ENCODE measurements at regions not wholly inside any gene's neighbourhood (a gene's known extent, or its start where the extent isn't known, plus 50 kb on each side); places are given as distances from the start of the nearest gene placed in this dataset.

DNA sequence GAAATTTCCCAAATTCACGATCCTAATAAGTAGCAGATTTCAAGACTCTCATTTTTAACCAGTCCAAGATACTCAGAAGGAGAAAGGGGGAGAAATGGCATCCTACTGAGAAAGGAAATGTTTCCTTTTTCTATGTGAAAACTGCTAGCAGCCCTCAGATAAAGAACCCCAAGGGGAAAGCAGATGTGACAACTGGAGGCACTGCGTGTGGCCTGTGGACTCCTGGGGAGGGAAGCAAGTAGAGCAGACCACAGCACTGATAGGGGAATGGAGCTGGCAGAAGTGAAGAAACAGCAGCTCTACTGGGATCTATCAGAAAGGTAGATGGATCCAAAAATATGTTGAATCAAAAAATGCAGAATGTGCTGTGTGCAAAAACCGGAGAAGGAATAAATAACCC is 239.7 kb upstream of the API5 start:
- DNase-seq (no peak), ATAC-seq (ENCODE audit: low read depth) (no peak)
- ChIA-PET POLR2A (no interaction called here), CTCF (no interaction called here)
- no peaks in the 10 kb centered on the region for H3K27me3 Mint-ChIP-seq
- H3K4me1 Mint-ChIP-seq, result no peaks in the 10 kb centered on the region
- intact Hi-C loops (cut with micrococcal nuclease), result no loop called here
- no peak overlapping the region for H3K4me3 Mint-ChIP-seq
- no peaks in the 10 kb centered on the region for H3K36me3 Mint-ChIP-seq (ENCODE audit: low read depth)
- TF ChIP-seq, protein P1, sequence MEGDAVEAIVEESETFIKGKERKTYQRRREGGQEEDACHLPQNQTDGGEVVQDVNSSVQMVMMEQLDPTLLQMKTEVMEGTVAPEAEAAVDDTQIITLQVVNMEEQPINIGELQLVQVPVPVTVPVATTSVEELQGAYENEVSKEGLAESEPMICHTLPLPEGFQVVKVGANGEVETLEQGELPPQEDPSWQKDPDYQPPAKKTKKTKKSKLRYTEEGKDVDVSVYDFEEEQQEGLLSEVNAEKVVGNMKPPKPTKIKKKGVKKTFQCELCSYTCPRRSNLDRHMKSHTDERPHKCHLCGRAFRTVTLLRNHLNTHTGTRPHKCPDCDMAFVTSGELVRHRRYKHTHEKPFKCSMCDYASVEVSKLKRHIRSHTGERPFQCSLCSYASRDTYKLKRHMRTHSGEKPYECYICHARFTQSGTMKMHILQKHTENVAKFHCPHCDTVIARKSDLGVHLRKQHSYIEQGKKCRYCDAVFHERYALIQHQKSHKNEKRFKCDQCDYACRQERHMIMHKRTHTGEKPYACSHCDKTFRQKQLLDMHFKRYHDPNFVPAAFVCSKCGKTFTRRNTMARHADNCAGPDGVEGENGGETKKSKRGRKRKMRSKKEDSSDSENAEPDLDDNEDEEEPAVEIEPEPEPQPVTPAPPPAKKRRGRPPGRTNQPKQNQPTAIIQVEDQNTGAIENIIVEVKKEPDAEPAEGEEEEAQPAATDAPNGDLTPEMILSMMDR (IDR thresholded peaks at IDR 0.05), result no peak
- peaks cover 3% of the 10 kb centered on the region for H3K9me3 Mint-ChIP-seq
- no peak overlapping the region for H3K27ac Mint-ChIP-seq

DNA sequence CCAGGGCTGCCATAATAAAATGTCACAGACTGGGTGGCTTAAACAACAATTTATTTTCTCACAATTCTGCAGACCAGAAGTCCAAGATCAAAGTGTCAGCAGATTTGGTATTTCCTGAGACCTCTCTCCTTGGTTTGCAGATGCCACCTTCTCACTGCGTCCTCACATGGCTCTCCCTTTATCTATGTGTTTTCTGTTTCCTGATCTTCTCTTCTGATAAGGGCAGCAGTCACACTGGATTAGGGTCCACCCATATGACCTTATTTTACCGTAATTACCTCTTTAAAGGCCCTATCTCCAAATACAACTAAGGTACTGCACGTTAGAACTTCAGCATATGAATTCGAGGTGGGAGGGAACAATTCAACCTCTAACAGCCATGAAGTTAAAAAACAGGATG is 238.9 kb upstream of the API5 start:
- no peak for ATAC-seq (ENCODE audit: low read depth)
- Mint-ChIP-seq H3K27me3 (no peaks in the 10 kb centered on the region), H3K4me1 (no peaks in the 10 kb centered on the region), H3K36me3 (ENCODE audit: low read depth) (no peaks in the 10 kb centered on the region), H3K9me3 (no peaks in the 10 kb centered on the region), H3K4me3 (no peak overlapping the region), H3K27ac (no peak overlapping the region)
- TF ChIP-seq, protein P1 (IDR thresholded peaks at IDR 0.05), result no peak
- ChIA-PET POLR2A (no interaction called here), CTCF (no interaction called here)
- intact Hi-C loops (cut with micrococcal nuclease), result no loop called here
- DNase-seq, result no peak

DNA sequence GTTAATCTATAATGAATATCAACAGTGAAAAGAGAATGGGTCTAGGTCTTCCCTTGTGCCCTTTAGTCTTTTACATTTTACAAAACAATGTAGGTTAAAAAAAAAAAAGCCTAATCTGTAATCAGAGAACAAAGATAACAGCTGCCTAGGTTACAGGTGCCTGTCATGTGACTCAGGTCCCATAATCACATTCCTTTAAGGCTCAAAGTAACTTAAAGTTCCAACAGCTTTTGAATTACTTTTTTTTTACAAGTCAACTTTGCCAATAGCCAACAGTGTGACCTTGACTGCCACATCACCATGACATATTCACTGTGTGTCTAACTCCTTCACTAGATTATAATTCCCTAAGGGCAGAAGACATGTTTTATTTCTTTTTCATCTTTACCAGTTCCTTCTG is 237.0 kb upstream of the API5 start:
- DNase-seq (no peak), ATAC-seq (ENCODE audit: low read depth) (no peak)
- CTCF ChIA-PET, result no interaction called here
- H3K27me3 Mint-ChIP-seq, result no peaks in the 10 kb centered on the region
- H3K27ac Mint-ChIP-seq, result no peak overlapping the region
- H3K4me1 Mint-ChIP-seq, result no peaks in the 10 kb centered on the region
- H3K4me3 Mint-ChIP-seq, result no peak overlapping the region
- intact Hi-C loops (cut with micrococcal nuclease), result no loop called here
- no peaks in the 10 kb centered on the region for H3K36me3 Mint-ChIP-seq (ENCODE audit: low read depth)
- TF ChIP-seq, protein P1 (IDR thresholded peaks at IDR 0.05), result no peak
- H3K9me3 Mint-ChIP-seq, result peaks cover under 1% of the 10 kb centered on the region
- POLR2A ChIA-PET, result no interaction called here

DNA sequence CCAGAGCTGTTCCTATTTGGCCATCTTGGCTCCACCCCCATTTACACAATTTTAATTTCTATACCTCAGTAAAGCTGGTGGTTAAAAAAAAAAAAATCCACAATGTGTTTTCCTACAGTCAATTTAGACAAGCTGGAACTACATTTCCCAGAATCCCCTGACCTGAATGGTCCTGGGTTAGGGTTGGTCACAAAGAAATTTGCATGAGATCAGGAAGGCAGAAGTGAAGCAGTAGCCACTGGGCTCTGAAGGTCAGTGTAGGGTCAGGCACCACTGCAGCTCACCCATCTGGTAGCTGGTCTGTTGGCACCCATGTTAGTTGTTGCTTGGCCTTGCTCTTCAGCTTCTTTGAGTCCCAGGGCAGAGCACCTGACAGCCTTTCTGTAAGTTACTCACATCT is 210.7 kb upstream of the API5 start:
- ATAC-seq (ENCODE audit: low read depth) (no peak), DNase-seq (no peak)
- ChIA-PET CTCF (no interaction called here), POLR2A (no interaction called here)
- H3K4me1 Mint-ChIP-seq, result no peaks in the 10 kb centered on the region
- H3K36me3 Mint-ChIP-seq (ENCODE audit: low read depth), result no peaks in the 10 kb centered on the region
- intact Hi-C loops (cut with micrococcal nuclease), result no loop called here
- no peak overlapping the region for H3K4me3 Mint-ChIP-seq
- TF ChIP-seq, protein P1 (IDR thresholded peaks at IDR 0.05), result no peak
- no peaks in the 10 kb centered on the region for H3K27me3 Mint-ChIP-seq
- H3K9me3 Mint-ChIP-seq, result peaks cover 2% of the 10 kb centered on the region
- H3K27ac Mint-ChIP-seq, result no peak overlapping the region

DNA sequence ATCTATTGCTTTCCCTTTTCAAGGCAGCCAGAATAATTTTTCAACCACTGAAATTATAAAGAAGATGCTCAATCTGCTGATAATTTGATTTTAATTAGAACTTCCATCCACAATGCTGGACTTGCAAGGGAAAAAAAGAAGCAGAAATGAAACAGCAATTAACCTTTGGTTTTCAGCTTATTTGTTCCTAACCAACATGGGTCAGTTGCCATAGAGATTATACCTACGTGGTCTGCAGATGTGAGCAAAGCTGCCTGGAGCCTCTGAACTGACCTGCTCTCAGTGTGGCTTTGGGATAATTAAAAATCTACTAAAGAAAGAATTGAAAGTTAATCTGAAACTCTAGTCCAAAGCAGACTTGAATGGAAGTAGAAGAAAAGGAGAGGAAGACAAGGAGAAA is 195.7 kb upstream of the API5 start:
- ChIA-PET POLR2A (no interaction called here), CTCF (no interaction called here)
- Mint-ChIP-seq H3K27me3 (no peaks in the 10 kb centered on the region), H3K27ac (no peak overlapping the region), H3K9me3 (peaks cover 2% of the 10 kb centered on the region), H3K4me1 (no peaks in the 10 kb centered on the region), H3K4me3 (no peak overlapping the region), H3K36me3 (ENCODE audit: low read depth) (no peaks in the 10 kb centered on the region)
- ATAC-seq (ENCODE audit: low read depth), result no peak
- TF ChIP-seq, protein P1 (IDR thresholded peaks at IDR 0.05), result no peak
- intact Hi-C loops (cut with micrococcal nuclease), result no loop called here
- DNase-seq, result no peak

All from activated B cell treated with CpG ODN at 0.5 μM for 24 hours (primary cell).